Peyer's patch (tissue), 4 donors: ENCODE measurements at regions not wholly inside any gene's neighbourhood (a gene's known extent, or its start where the extent isn't known, plus 50 kb on each side); places are given as distances from the start of the nearest gene placed in this dataset.

Experiments used
- CTCF ChIP-seq, 6 experiments: fragments of 450-650 bp in 4 of 6; fragments of 200-600 bp in 2 of 6; sonication (generic) in 1 of 6; IDR thresholded peaks; one replicate each; pipeline ENCODE4 v1.5.1; 2017 to 2019; ENCODE audit warnings: antibody characterized with exemption in 6 of 6, mild to moderate bottlenecking in 3 of 6, moderate library complexity in 1 of 6
- POLR2A ChIP-seq, 2 donors: fragments of 450-650 bp; IDR thresholded peaks; one replicate each; pipeline ENCODE4 v1.5.1; 2017; ENCODE audit warnings: antibody characterized with exemption in 2 of 2, mild to moderate bottlenecking in 2 of 2, moderate library complexity in 2 of 2

DNA sequence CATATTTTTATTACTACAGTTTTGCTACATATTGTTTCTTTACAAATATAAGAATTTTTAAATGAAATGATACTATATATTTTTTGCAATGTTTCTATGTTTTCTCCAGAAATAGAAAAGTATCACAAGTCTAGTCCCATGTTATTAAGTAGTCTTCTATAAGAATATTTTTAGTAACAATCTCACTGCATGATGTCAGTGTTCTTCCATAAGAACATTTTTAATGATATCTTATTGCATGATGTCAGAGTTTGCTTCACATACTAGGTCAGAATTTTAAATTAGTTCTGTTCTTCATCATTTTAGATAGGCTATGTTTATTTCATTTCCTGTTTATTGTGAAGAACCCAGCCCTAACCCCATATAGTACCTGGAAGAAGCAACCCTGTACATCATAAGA is 265.3 kb upstream of the IL12A start:
- TF ChIP-seq POLR2A (IDR thresholded peaks at IDR 0.05) (no peak), CTCF (IDR thresholded peaks at IDR 0.05) (no peak)
